GM06990 (cell line): ENCODE measurements at regions not wholly inside any gene's neighbourhood (a gene's known extent, or its start where the extent isn't known, plus 50 kb on each side); places are given as distances from the start of the nearest gene placed in this dataset.

Experiments used
- DNase-seq: peaks from one replicate; pipeline ENCODE4 v3.0.0-alpha.2; 2011; ENCODE audit not compliant: insufficient read length; ENCODE audit errors: extremely low read depth
- H3K27me3 ChIP-seq: replicated peaks from 2 replicates; pipeline ENCODE4 v1.6.0; 2011; ENCODE audit warnings: low read length; ENCODE audit not compliant: control insufficient read depth, insufficient read depth
- H3K36me3 ChIP-seq: 2 replicates; pipeline ENCODE4 v1.5.1; 2011; ENCODE audit warnings: low read length; ENCODE audit not compliant: control insufficient read depth, insufficient read depth
- H3K4me3 ChIP-seq: replicated peaks from 2 replicates; pipeline ENCODE4 v1.5.1; 2011; ENCODE audit warnings: low read depth, mild to moderate bottlenecking, control low read depth, low read length
- TF ChIP-seq, protein P1 (sequence below): IDR thresholded peaks from 2 replicates; pipeline ENCODE4 v1.5.1; 2011; ENCODE audit warnings: low read length, control low read depth, mild to moderate bottlenecking, inconsistent platforms; ENCODE audit not compliant: insufficient read depth, poor library complexity, severe bottlenecking

- Histone ChIP-seq H3K4me3 (no peak overlapping the region), H3K36me3 (no peaks in the 10 kb centered on the region), H3K27me3 (peaks cover 5% of the 10 kb centered on the region)
- no peak for DNase-seq
- TF ChIP-seq, protein P1, sequence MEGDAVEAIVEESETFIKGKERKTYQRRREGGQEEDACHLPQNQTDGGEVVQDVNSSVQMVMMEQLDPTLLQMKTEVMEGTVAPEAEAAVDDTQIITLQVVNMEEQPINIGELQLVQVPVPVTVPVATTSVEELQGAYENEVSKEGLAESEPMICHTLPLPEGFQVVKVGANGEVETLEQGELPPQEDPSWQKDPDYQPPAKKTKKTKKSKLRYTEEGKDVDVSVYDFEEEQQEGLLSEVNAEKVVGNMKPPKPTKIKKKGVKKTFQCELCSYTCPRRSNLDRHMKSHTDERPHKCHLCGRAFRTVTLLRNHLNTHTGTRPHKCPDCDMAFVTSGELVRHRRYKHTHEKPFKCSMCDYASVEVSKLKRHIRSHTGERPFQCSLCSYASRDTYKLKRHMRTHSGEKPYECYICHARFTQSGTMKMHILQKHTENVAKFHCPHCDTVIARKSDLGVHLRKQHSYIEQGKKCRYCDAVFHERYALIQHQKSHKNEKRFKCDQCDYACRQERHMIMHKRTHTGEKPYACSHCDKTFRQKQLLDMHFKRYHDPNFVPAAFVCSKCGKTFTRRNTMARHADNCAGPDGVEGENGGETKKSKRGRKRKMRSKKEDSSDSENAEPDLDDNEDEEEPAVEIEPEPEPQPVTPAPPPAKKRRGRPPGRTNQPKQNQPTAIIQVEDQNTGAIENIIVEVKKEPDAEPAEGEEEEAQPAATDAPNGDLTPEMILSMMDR = no peak
Observed at GRCh38 chr1:157292809-157293564, 154.8 kb upstream of the ETV3 start.

DNA sequence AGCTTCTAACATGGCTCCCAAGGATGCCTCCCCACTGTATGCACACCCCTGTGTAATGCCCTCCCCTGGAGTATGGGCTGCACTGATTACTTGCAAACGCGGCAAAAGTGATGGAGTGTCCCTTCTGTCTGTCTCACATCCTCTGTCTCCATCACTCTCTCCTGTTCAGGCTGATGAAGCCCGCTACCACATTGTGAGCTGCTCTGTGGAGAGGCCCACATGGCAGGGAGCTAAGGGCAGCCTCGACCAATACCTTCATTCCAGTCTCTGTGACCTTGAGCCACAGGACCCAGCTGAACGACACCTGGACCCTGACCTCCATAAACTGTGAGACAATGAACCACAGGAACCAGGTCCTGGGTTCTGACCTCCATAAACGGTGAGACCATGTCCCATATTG, 154.1 kb upstream of the ETV3 start:
- Histone ChIP-seq H3K4me3 (no peak overlapping the region), H3K27me3 (peaks cover 5% of the 10 kb centered on the region), H3K36me3 (no peaks in the 10 kb centered on the region)
- TF ChIP-seq, protein P1 = no peak
- DNase-seq = no peak

GRCh38 chr1:157291083-157291482, 152.9 kb upstream of the ETV3 start:
- TF ChIP-seq, protein P1 = no peak
- H3K27me3 ChIP-seq = peaks cover 5% of the 10 kb centered on the region

DNA sequence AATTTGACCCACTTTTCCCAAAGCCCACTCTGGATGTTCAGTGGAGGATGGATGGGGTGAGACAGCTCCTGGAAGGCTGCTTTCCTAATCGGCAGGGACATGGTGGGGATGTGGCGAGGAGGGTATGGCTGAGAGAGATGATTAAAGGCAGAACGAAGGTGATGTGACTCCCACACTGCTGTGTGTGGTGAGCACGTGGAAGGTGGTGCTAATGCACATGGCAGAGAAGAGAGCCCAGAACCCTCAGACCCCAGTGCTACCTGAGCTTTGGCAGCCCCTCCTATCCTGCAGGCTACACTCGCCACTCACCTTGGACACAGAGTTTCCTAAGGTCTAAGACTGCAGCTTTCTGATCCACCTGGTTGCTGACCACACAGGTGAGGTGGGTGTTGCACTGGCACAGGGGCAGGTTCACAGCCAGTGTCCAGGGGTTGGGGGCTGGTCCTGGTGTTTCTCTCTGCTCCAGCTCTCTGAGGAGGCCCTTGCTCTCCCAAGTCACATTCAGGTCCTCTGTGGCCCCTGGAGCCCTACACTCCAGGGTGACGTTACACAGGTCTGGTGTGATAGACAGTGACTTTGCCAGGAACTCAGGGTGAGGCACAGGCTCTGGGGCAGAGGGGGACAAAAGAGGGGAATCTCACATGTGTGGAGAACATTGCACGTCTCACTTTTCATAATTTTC, 151.4 kb upstream of the ETV3 start:
- TF ChIP-seq, protein P1 = no peak
- no peak for DNase-seq
- H3K36me3 ChIP-seq = no peaks in the 10 kb centered on the region
- H3K4me3 ChIP-seq = no peak overlapping the region
- H3K27me3 ChIP-seq = peaks cover 5% of the 10 kb centered on the region

More at GRCh38 chr1:157291083-157291482, 152.9 kb upstream of the ETV3 start:
- H3K36me3 ChIP-seq = no peaks in the 10 kb centered on the region
- no peak overlapping the region for H3K4me3 ChIP-seq
- DNase-seq = no peak

DNA sequence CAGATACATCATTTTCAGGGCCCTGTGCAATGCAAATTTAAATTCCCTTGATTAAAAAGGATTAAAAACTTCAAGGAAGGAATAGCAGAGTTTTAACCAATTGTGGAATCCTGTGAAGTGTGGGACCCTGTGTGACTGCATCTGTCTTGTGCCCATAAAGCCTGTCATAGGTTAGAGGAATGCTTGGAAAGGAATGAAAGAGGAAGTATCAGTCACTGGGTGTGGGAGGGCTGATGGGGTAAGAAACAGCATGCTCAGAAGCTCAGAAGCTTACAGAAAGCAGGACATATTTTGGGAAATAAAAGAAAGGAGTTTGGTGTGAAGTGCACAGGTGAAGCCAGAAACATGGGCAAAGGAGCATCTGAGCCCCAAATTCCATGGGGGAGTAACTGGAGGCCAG, 150.8 kb upstream of the ETV3 start:
- Histone ChIP-seq H3K27me3 (peaks cover 5% of the 10 kb centered on the region), H3K4me3 (no peak overlapping the region), H3K36me3 (no peaks in the 10 kb centered on the region)
- DNase-seq = no peak
- TF ChIP-seq, protein P1 = no peak
